HepG2 (cell line): ENCODE measurements at regions not wholly inside any gene's neighbourhood (a gene's known extent, or its start where the extent isn't known, plus 50 kb on each side); places are given as distances from the start of the nearest gene placed in this dataset.

Source experiments
- ATF3 ChIP-seq: sonication (generic); formaldehyde crosslinking; IDR thresholded peaks from 2 replicates; pipeline ENCODE4 v1.4.0; 2020; ENCODE audit warnings: missing genetic modification reagents
- CBFB ChIP-seq: sonication (generic); formaldehyde crosslinking; IDR thresholded peaks from 2 replicates; pipeline ENCODE4 v1.4.0; 2020; ENCODE audit warnings: missing genetic modification reagents
- CEBPG ChIP-seq: IDR thresholded peaks from 2 replicates; pipeline ENCODE4 v1.6.1; 2016
- POLR2AphosphoS5 ChIP-seq: IDR thresholded peaks from 2 replicates; pipeline ENCODE4 v1.6.1; 2012; ENCODE audit warnings: low read depth, low read length
- RBM39 ChIP-seq: fragments of 200-400 bp; formaldehyde crosslinking; IDR thresholded peaks from one replicate; pipeline ENCODE4 v1.6.1; 2018; ENCODE audit warnings: antibody characterized with exemption, mild to moderate bottlenecking, low read depth, low read length; ENCODE audit not compliant: poor library complexity, severe bottlenecking
- SIX1 ChIP-seq: sonication (generic); formaldehyde crosslinking; IDR thresholded peaks from 2 replicates; pipeline ENCODE4 v1.4.0; 2020; ENCODE audit warnings: missing genetic modification reagents, borderline replicate concordance
- TBP ChIP-seq: sonication (generic); formaldehyde crosslinking; IDR thresholded peaks from 2 replicates; pipeline ENCODE4 v1.5.0; 2020; ENCODE audit warnings: missing genetic modification reagents

GRCh38 chr2:52467189-52467588 is 1300.4 kb upstream of the CHAC2 start:
- TF ChIP-seq SIX1 (CRISPR knock-in tag) (no peak), ATF3 (CRISPR knock-in tag) (no peak), RBM39 (no peak), CEBPG (no peak), TBP (no peak), POLR2AphosphoS5 (no peak), CBFB (CRISPR knock-in tag) (no peak)
